ENCODE measurements at regions not wholly inside any gene's neighbourhood (a gene's known extent, or its start where the extent isn't known, plus 50 kb on each side); places are given as distances from the start of the nearest gene placed in this dataset.

DNA sequence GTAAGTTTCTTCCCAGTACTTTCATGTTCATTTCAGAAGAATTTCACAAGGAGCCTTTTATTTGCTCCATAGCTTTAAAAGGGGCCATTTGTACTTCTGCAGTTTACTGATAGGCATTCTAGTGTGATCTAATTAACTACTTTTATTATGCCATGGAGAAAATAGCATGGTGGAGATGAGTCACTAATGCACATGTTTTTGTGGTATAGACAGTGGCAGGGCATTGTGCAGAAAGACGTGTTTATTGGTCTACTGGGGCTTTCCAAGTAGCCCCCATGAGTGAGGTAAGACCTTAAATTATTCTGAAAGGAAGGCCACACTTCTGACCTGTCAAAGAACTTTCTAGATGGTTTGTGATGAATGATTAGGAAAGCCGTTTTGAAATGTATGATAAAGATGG lies 810.0 kb upstream of the NR2F2 start:
- H3K4me3 ChIP-seq (ENCODE audit: low read length, poor library complexity, severe bottlenecking), result no peak overlapping the region
- H3K36me3 ChIP-seq (ENCODE audit: insufficient read depth, low read length), result no peaks in the 10 kb centered on the region
- H3F3A ChIP-seq (ENCODE audit: low read depth), result no peaks in the 10 kb centered on the region
- H3K9me2 ChIP-seq (replicated peaks; ENCODE audit: low read depth, low read length), result no peaks in the 10 kb centered on the region
- TF ChIP-seq EZH2phosphoT487 (IDR thresholded peaks at IDR 0.05; ENCODE audit: borderline replicate concordance) (no peak), CTCF (conservative IDR thresholded peaks at IDR 0.05; ENCODE audit: low read length) (no peak)
- H3K4me1 ChIP-seq (ENCODE audit: insufficient read depth, low read length, poor library complexity, severe bottlenecking), result no peaks in the 10 kb centered on the region
- no peaks in the 10 kb centered on the region for H3K9me3 ChIP-seq (ENCODE audit: insufficient read depth, low read depth, low read length)
- H3K27me3 ChIP-seq (ENCODE audit: insufficient read depth, low read length, poor library complexity, severe bottlenecking), result peaks cover 8% of the 10 kb centered on the region
- no peak overlapping the region for H3K4me2 ChIP-seq (ENCODE audit: low read depth, low read length, poor library complexity, severe bottlenecking)
- no peaks in the 10 kb centered on the region for H3K79me2 ChIP-seq (ENCODE audit: insufficient read depth, low read length)
- H3K9ac ChIP-seq (ENCODE audit: low read depth, low read length, poor library complexity, severe bottlenecking), result no peak overlapping the region
- H4K20me1 ChIP-seq (ENCODE audit: insufficient read depth, low read length, poor library complexity, severe bottlenecking), result no peaks in the 10 kb centered on the region
- no peak overlapping the region for H2AFZ ChIP-seq (ENCODE audit: low read length)

- Histone ChIP-seq H3K4me1 (ENCODE audit: insufficient read depth, low read length, poor library complexity, severe bottlenecking) (no peaks in the 10 kb centered on the region), H3K4me2 (ENCODE audit: low read depth, low read length, poor library complexity, severe bottlenecking) (no peak overlapping the region), H3K9me3 (ENCODE audit: insufficient read depth, low read depth, low read length) (no peaks in the 10 kb centered on the region), H3K4me3 (ENCODE audit: low read length, poor library complexity, severe bottlenecking) (no peak overlapping the region), H3F3A (ENCODE audit: low read depth) (no peaks in the 10 kb centered on the region), H3K27me3 (ENCODE audit: insufficient read depth, low read length, poor library complexity, severe bottlenecking) (peaks cover 6% of the 10 kb centered on the region), H3K9me2 (replicated peaks; ENCODE audit: low read depth, low read length) (no peaks in the 10 kb centered on the region), H2AFZ (ENCODE audit: low read length) (no peak overlapping the region), H3K36me3 (ENCODE audit: insufficient read depth, low read length) (no peaks in the 10 kb centered on the region), H3K9ac (ENCODE audit: low read depth, low read length, poor library complexity, severe bottlenecking) (no peak overlapping the region), H4K20me1 (ENCODE audit: insufficient read depth, low read length, poor library complexity, severe bottlenecking) (no peaks in the 10 kb centered on the region), H3K79me2 (ENCODE audit: insufficient read depth, low read length) (no peaks in the 10 kb centered on the region)
- no peak for TF ChIP-seq EZH2phosphoT487 (IDR thresholded peaks at IDR 0.05; ENCODE audit: borderline replicate concordance)
- no peak for TF ChIP-seq CTCF (conservative IDR thresholded peaks at IDR 0.05; ENCODE audit: low read length)
Observed at GRCh38 chr15:95520922-95521321, 809.6 kb upstream of the NR2F2 start.

DNA sequence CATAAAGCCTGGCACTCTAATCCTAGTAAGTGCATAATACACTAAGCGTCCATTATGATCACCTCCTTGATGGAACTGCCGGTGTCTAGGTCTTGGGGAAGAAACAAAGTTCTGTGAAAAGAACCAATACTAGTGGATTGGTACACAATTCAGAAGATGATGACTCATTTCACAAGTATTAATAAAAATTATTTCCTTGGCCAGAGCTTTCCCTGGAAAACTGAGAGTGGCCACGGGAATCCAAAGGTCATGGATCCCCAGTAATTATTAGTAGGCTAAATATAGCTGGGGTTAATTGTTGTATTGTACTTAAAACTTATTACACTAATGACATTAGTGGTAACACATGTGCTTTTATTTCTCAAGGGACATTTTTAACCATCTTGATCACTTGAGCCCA lies 808.0 kb upstream of the NR2F2 start:
- no peak overlapping the region for H3K4me2 ChIP-seq (ENCODE audit: low read depth, low read length, poor library complexity, severe bottlenecking)
- H2AFZ ChIP-seq (ENCODE audit: low read length), result no peak overlapping the region
- no peaks in the 10 kb centered on the region for H3K9me3 ChIP-seq (ENCODE audit: insufficient read depth, low read depth, low read length)
- H3K36me3 ChIP-seq (ENCODE audit: insufficient read depth, low read length), result no peaks in the 10 kb centered on the region
- H4K20me1 ChIP-seq (ENCODE audit: insufficient read depth, low read length, poor library complexity, severe bottlenecking), result no peaks in the 10 kb centered on the region
- no peaks in the 10 kb centered on the region for H3F3A ChIP-seq (ENCODE audit: low read depth)
- no peak overlapping the region for H3K9ac ChIP-seq (ENCODE audit: low read depth, low read length, poor library complexity, severe bottlenecking)
- H3K27me3 ChIP-seq (ENCODE audit: insufficient read depth, low read length, poor library complexity, severe bottlenecking), result no peaks in the 10 kb centered on the region
- H3K9me2 ChIP-seq (replicated peaks; ENCODE audit: low read depth, low read length), result no peaks in the 10 kb centered on the region
- H3K79me2 ChIP-seq (ENCODE audit: insufficient read depth, low read length), result no peaks in the 10 kb centered on the region
- TF ChIP-seq EZH2phosphoT487 (IDR thresholded peaks at IDR 0.05; ENCODE audit: borderline replicate concordance), result no peak
- no peak for TF ChIP-seq CTCF (conservative IDR thresholded peaks at IDR 0.05; ENCODE audit: low read length)
- H3K4me1 ChIP-seq (ENCODE audit: insufficient read depth, low read length, poor library complexity, severe bottlenecking), result no peaks in the 10 kb centered on the region
- H3K4me3 ChIP-seq (ENCODE audit: low read length, poor library complexity, severe bottlenecking), result no peak overlapping the region
